ENCODE measurements at regions not wholly inside any gene's neighbourhood (a gene's known extent, or its start where the extent isn't known, plus 50 kb on each side); places are given as distances from the start of the nearest gene placed in this dataset.
"Not testable (repeated sequence)": the region's sequence is repeated elsewhere in the genome, so short reads cannot be mapped to it uniquely, and the experiment has no call there.

- Mint-ChIP-seq H3K9me3 (peaks cover 0 to 3% (median 0%) of the 10 kb centered on the region in 11 donors), H3K36me3 (no peaks in the 10 kb centered on the region), H3K27me3 (peaks cover 0 to 13% (median 0%) of the 10 kb centered on the region in 5 donors), H3K4me1 (no peaks in the 10 kb centered on the region), H3K27ac (no peak overlapping the region), H3K4me3 (no peak overlapping the region)
- no peaks in the 10 kb centered on the region for H3K27me3 ChIP-seq (ENCODE audit: control insufficient read depth in 2 of 2, insufficient read depth in 2 of 2, low read length in 2 of 2)
- no peaks in the 10 kb centered on the region for H3K9me3 ChIP-seq (ENCODE audit: control insufficient read depth in 2 of 3, low read length in 3 of 3)
- ATAC-seq (no peak), DNase-seq (no peak)
- H3K27ac ChIP-seq (ENCODE audit: low read depth, low read length), result no peak overlapping the region
- intact Hi-C loops (cut with micrococcal nuclease), result no loop called here
- POLR2A ChIA-PET, result no interaction called here
- H3K36me3 ChIP-seq (ENCODE audit: control insufficient read depth in 2 of 3, insufficient read depth in 3 of 3, low read length in 3 of 3), result no peaks in the 10 kb centered on the region
- CTCF ChIA-PET, result no interaction called here
- no peaks in the 10 kb centered on the region for H3K4me1 ChIP-seq (ENCODE audit: control insufficient read depth in 2 of 2, insufficient read depth in 2 of 2, low read length in 2 of 2)
- no peak overlapping the region for H3K4me3 ChIP-seq (ENCODE audit: low read length)
Observed at GRCh38 chr10:84876116-84876999, 548.0 kb downstream of the CCSER2 start.

GRCh38 chr10:84879991-84880390 is 551.6 kb downstream of the CCSER2 start:
- Histone ChIP-seq H3K27ac (ENCODE audit: low read depth, low read length) (no peak overlapping the region), H3K4me1 (ENCODE audit: control insufficient read depth in 2 of 2, insufficient read depth in 2 of 2, low read length in 2 of 2) (no peaks in the 10 kb centered on the region), H3K9me3 (ENCODE audit: control insufficient read depth in 2 of 3, low read length in 3 of 3) (no peaks in the 10 kb centered on the region), H3K4me3 (ENCODE audit: low read length) (no peak overlapping the region), H3K27me3 (ENCODE audit: control insufficient read depth in 2 of 2, insufficient read depth in 2 of 2, low read length in 2 of 2) (no peaks in the 10 kb centered on the region), H3K36me3 (ENCODE audit: control insufficient read depth in 2 of 3, insufficient read depth in 3 of 3, low read length in 3 of 3) (no peaks in the 10 kb centered on the region)
- intact Hi-C loops (cut with micrococcal nuclease), result no loop called here
- H3K27me3 Mint-ChIP-seq, result peaks cover 0 to 13% (median 0%) of the 10 kb centered on the region in 5 donors
- ATAC-seq (no peak), DNase-seq (no peak)
- no peaks in the 10 kb centered on the region for H3K36me3 Mint-ChIP-seq
- no peaks in the 10 kb centered on the region for H3K4me1 Mint-ChIP-seq
- H3K27ac Mint-ChIP-seq, result no peak overlapping the region
- no peak overlapping the region for H3K4me3 Mint-ChIP-seq
- CTCF ChIA-PET, result no interaction called here
- H3K9me3 Mint-ChIP-seq, result no peaks in the 10 kb centered on the region
- POLR2A ChIA-PET, result no interaction called here

DNA sequence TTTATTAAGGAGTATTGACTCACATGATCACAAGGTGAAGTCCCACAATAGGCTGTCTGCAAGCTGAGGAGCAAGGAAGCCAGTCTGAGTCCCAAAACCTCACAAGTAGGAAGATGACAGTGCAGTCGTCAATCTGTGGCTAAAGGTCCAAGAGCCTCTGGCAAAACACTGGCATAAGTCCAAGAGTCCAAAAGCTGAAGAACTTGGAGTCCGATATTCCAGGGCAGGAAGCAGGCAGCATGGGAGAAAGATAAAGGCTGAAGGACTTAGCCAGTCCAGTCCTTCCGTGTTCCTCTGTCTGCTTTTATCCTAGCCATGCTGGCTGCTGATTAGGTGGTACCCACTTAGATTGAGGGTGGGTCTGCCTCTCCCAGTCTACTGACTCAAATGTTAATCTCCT is 553.3 kb downstream of the CCSER2 start:
- intact Hi-C loops (cut with micrococcal nuclease), result not testable (repeated sequence)

GRCh38 chr10:84890706-84891105 is 562.3 kb downstream of the CCSER2 start:
- H3K4me1 Mint-ChIP-seq, result no peaks in the 10 kb centered on the region
- Histone ChIP-seq H3K4me1 (ENCODE audit: control insufficient read depth in 2 of 2, insufficient read depth in 2 of 2, low read length in 2 of 2) (no peaks in the 10 kb centered on the region), H3K36me3 (ENCODE audit: control insufficient read depth in 2 of 3, insufficient read depth in 3 of 3, low read length in 3 of 3) (no peaks in the 10 kb centered on the region), H3K9me3 (ENCODE audit: control insufficient read depth in 2 of 3, low read length in 3 of 3) (no peaks in the 10 kb centered on the region), H3K27me3 (ENCODE audit: control insufficient read depth in 2 of 2, insufficient read depth in 2 of 2, low read length in 2 of 2) (no peaks in the 10 kb centered on the region), H3K4me3 (ENCODE audit: low read length) (no peak overlapping the region), H3K27ac (ENCODE audit: low read depth, low read length) (no peak overlapping the region)
- H3K9me3 Mint-ChIP-seq, result peaks cover 0 to 5% (median 0%) of the 10 kb centered on the region in 11 donors
- H3K27me3 Mint-ChIP-seq, result no peaks in the 10 kb centered on the region
- intact Hi-C loops (cut with micrococcal nuclease), result no loop called here
- CTCF ChIA-PET, result no interaction called here
- POLR2A ChIA-PET, result no interaction called here
- no peak for DNase-seq
- H3K36me3 Mint-ChIP-seq, result no peaks in the 10 kb centered on the region
- no peak for ATAC-seq
- no peak overlapping the region for H3K4me3 Mint-ChIP-seq
- H3K27ac Mint-ChIP-seq, result no peak overlapping the region

More for the DNA sequence above, 553.3 kb downstream of the CCSER2 start:
- H3K27ac ChIP-seq (ENCODE audit: low read depth, low read length); H3K36me3 ChIP-seq (ENCODE audit: control insufficient read depth in 2 of 3, insufficient read depth in 3 of 3, low read length in 3 of 3); H3K27ac Mint-ChIP-seq; H3K36me3 Mint-ChIP-seq; H3K27me3 ChIP-seq (ENCODE audit: control insufficient read depth in 2 of 2, insufficient read depth in 2 of 2, low read length in 2 of 2); DNase-seq; ATAC-seq; POLR2A ChIA-PET; H3K9me3 Mint-ChIP-seq; H3K4me1 ChIP-seq (ENCODE audit: control insufficient read depth in 2 of 2, insufficient read depth in 2 of 2, low read length in 2 of 2); CTCF ChIA-PET; H3K4me3 Mint-ChIP-seq; H3K4me1 Mint-ChIP-seq; H3K4me3 ChIP-seq (ENCODE audit: low read length); H3K9me3 ChIP-seq (ENCODE audit: control insufficient read depth in 2 of 3, low read length in 3 of 3): not testable (repeated sequence)
- H3K27me3 Mint-ChIP-seq, result peaks cover 0 to 13% (median 0%) of the 10 kb centered on the region in 5 donors

- Mint-ChIP-seq H3K4me1 (no peaks in the 10 kb centered on the region), H3K9me3 (peaks cover 0 to 4% (median 0%) of the 10 kb centered on the region in 11 donors), H3K4me3 (no peak overlapping the region), H3K27me3 (no peaks in the 10 kb centered on the region), H3K36me3 (no peaks in the 10 kb centered on the region), H3K27ac (no peak overlapping the region)
- ChIA-PET CTCF (no interaction called here), POLR2A (no interaction called here)
- no peak for DNase-seq
- ATAC-seq, result no peak
- Histone ChIP-seq H3K4me3 (ENCODE audit: low read length) (no peak overlapping the region), H3K4me1 (ENCODE audit: control insufficient read depth in 2 of 2, insufficient read depth in 2 of 2, low read length in 2 of 2) (no peaks in the 10 kb centered on the region), H3K36me3 (ENCODE audit: control insufficient read depth in 2 of 3, insufficient read depth in 3 of 3, low read length in 3 of 3) (no peaks in the 10 kb centered on the region), H3K9me3 (ENCODE audit: control insufficient read depth in 2 of 3, low read length in 3 of 3) (no peaks in the 10 kb centered on the region), H3K27me3 (ENCODE audit: control insufficient read depth in 2 of 2, insufficient read depth in 2 of 2, low read length in 2 of 2) (no peaks in the 10 kb centered on the region), H3K27ac (ENCODE audit: low read depth, low read length) (no peak overlapping the region)
- intact Hi-C loops (cut with micrococcal nuclease), result no loop called here
Observed at GRCh38 chr10:84891631-84892030, 563.2 kb downstream of the CCSER2 start.

DNA sequence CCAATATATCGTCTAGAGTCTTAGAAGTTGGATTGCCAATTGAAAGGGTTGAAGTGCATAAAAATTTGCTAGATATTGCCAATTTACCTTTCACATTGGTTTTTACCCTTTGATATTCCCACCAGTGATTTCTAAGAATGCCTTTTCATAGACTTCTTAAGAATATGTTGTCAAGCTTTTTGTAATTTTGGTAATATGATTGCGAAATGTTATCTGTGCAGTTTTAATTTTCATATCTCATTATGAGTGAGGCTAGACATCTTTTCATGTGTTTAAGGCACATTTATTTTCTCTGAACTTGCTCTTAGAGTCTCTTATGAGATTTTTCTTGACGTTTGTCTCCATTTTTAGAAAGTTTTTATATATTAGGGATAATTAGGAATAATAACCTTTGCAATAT is 567.2 kb downstream of the CCSER2 start:
- Histone ChIP-seq H3K9me3 (ENCODE audit: control insufficient read depth in 2 of 3, low read length in 3 of 3) (no peaks in the 10 kb centered on the region), H3K27me3 (ENCODE audit: control insufficient read depth in 2 of 2, insufficient read depth in 2 of 2, low read length in 2 of 2) (no peaks in the 10 kb centered on the region), H3K4me1 (ENCODE audit: control insufficient read depth in 2 of 2, insufficient read depth in 2 of 2, low read length in 2 of 2) (no peaks in the 10 kb centered on the region), H3K36me3 (ENCODE audit: control insufficient read depth in 2 of 3, insufficient read depth in 3 of 3, low read length in 3 of 3) (no peaks in the 10 kb centered on the region), H3K27ac (ENCODE audit: low read depth, low read length) (no peak overlapping the region), H3K4me3 (ENCODE audit: low read length) (no peak overlapping the region)
- DNase-seq, result no peak
- Mint-ChIP-seq H3K27ac (no peak overlapping the region), H3K27me3 (peaks cover 0 to 5% (median 0%) of the 10 kb centered on the region in 5 donors), H3K36me3 (no peaks in the 10 kb centered on the region), H3K4me1 (no peaks in the 10 kb centered on the region), H3K4me3 (no peak overlapping the region), H3K9me3 (peaks cover 0 to 4% (median 0%) of the 10 kb centered on the region in 11 donors)
- ChIA-PET CTCF (no interaction called here), POLR2A (no interaction called here)
- intact Hi-C loops (cut with micrococcal nuclease), result no loop called here
- no peak for ATAC-seq

DNA sequence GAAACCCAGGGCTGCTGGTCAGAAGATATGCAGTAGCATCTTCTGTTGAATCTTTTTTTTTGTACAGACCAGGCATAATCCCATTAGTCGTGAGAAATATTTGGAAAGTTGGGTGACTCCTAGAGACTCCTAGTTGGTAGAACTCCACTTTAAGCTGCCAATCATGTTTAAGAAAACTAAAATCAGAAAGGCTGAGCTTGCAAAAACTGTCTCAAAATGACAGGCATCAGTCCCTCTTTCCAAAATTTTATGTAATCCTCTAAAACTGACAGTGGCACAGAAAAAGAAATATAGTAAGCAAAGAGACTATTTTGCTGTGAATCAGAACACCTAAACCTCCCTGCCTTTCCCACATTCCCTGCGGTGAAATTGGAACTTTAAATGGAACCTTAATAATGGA is 568.5 kb downstream of the CCSER2 start:
- peaks cover 0 to 12% (median 0%) of the 10 kb centered on the region in 5 donors for H3K27me3 Mint-ChIP-seq
- no peak overlapping the region for H3K4me3 ChIP-seq (ENCODE audit: low read length)
- POLR2A ChIA-PET, result interaction anchor here (0.6 kb wide), 1 partner anchor 647 kb away, joined by 3 read pairs; no protein-coding TSS in a partner anchor
- H3K4me3 Mint-ChIP-seq, result no peak overlapping the region
- no peaks in the 10 kb centered on the region for H3K4me1 Mint-ChIP-seq
- H3K27me3 ChIP-seq (ENCODE audit: control insufficient read depth in 2 of 2, insufficient read depth in 2 of 2, low read length in 2 of 2), result no peaks in the 10 kb centered on the region
- H3K9me3 Mint-ChIP-seq, result peaks cover 0 to 3% (median 0%) of the 10 kb centered on the region in 11 donors
- intact Hi-C loops (cut with micrococcal nuclease), result no loop called here
- no peaks in the 10 kb centered on the region for H3K36me3 Mint-ChIP-seq
- H3K9me3 ChIP-seq (ENCODE audit: control insufficient read depth in 2 of 3, low read length in 3 of 3), result no peaks in the 10 kb centered on the region
- CTCF ChIA-PET, result no interaction called here
- no peaks in the 10 kb centered on the region for H3K4me1 ChIP-seq (ENCODE audit: control insufficient read depth in 2 of 2, insufficient read depth in 2 of 2, low read length in 2 of 2)
- no peak overlapping the region for H3K27ac Mint-ChIP-seq
- no peak for DNase-seq
- ATAC-seq, result no peak
- no peak overlapping the region for H3K27ac ChIP-seq (ENCODE audit: low read depth, low read length)
- no peaks in the 10 kb centered on the region for H3K36me3 ChIP-seq (ENCODE audit: control insufficient read depth in 2 of 3, insufficient read depth in 3 of 3, low read length in 3 of 3)

Data from naive thymus-derived CD4-positive, alpha-beta T cell (primary cell).